ENCODE measurements at regions not wholly inside any gene's neighbourhood (a gene's known extent, or its start where the extent isn't known, plus 50 kb on each side); places are given as distances from the start of the nearest gene placed in this dataset.
"Not testable (repeated sequence)": the region's sequence is repeated elsewhere in the genome, so short reads cannot be mapped to it uniquely, and the experiment has no call there.

DNA sequence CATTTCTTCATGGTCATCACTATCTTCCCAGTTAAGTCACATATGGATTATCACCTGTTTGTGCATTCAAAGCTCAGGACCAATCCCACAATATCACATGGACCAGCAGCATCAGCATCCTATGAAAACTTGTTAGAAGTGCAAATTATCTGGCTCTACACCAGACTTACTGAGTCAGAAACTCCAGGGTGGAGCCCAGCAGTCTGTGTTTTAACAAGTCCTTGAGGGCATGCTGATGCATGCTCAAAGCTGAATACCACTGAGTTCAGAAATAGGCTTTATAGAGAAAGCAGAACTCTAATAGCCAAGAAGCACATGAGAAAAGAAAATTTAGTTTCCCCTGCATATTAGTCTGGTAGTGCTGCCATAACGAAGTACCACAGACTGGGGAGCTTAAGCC is 62.4 kb upstream of the GABRQ start:
- H3K27ac ChIP-seq: no peak overlapping the region
- H3K27me3 ChIP-seq (ENCODE audit: insufficient read depth, low read depth, severe bottlenecking): peaks cover 54% of the 10 kb centered on the region
- no peak overlapping the region for H3K4me3 ChIP-seq (ENCODE audit: low read depth, low read length)
- H3K36me3 ChIP-seq: no peaks in the 10 kb centered on the region
- H3K9me3 ChIP-seq (ENCODE audit: severe bottlenecking): no peaks in the 10 kb centered on the region
- TF ChIP-seq CTCF (IDR thresholded peaks at IDR 0.05; ENCODE audit: low read depth, low read length): no peak
- DNase-seq: no peak

- H3K27me3 ChIP-seq (ENCODE audit: insufficient read depth, low read depth, severe bottlenecking): peaks cover 38% of the 10 kb centered on the region
These were observed 50.2 kb upstream of the GABRQ start for GRCh38 chrX:152587523-152587922.

More at GRCh38 chrX:152587523-152587922, 50.2 kb upstream of the GABRQ start:
- not testable (repeated sequence) for H3K4me3 ChIP-seq (ENCODE audit: low read depth, low read length); H3K36me3 ChIP-seq; H3K27ac ChIP-seq; H3K9me3 ChIP-seq (ENCODE audit: severe bottlenecking); DNase-seq

Measured in WERI-Rb-1 (cell line).